Left forelimb (tissue), 1 donor: ENCODE measurements at regions not wholly inside any gene's neighbourhood (a gene's known extent, or its start where the extent isn't known, plus 50 kb on each side); places are given as distances from the start of the nearest gene placed in this dataset.

Source experiments
- DNase-seq: peaks from one replicate; pipeline ENCODE4 v3.0.0-alpha.2; 2018; ENCODE audit warnings: low spot score

DNA sequence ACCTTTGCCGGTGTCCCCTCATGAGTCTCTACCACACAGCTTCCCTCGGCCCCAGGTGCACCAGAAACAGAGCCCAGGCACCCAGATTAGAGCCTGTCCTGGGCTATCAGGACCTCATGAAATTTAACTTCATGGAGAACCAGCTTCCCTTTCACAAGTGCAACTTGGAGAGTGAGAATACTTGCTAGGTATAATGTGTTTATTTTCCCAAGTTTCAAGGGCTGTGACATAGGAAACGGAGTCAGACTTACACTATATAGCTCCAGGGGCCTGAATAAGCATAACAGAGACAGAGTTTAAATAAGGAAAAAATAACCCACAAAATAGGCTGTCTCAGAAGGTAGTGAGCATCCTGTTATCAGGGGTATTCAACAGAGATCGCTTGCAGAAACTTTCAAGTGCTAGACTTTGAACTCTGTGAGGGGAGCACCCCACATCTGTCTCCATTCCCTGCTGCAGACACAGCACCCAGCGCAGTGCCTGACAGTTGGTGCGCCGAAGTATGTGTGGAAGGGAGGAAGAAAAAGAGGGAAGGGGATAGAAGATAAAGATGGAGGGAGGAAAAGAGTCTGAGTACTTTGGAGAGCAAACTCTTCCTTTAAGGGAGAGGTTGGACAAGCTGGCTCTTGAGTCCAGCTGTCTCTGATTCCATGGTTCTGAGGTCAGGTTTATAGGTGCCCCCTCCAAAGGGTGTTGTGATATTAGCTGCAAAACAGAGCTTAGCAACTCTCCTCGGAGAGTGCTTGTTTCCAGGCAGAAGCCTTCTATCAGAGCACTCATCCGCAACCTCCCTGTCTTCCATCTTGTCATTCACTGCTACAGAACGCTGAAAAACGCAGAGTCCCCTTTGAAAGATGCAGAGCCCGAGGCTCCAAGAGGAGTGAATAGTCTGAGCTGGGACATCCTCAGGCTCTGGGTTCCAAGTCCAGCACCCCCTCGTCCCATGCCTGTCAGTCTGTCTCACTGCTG is 84.8 kb downstream of the CPN2 start:
- peak; percentile 63 for DNase-seq

DNA sequence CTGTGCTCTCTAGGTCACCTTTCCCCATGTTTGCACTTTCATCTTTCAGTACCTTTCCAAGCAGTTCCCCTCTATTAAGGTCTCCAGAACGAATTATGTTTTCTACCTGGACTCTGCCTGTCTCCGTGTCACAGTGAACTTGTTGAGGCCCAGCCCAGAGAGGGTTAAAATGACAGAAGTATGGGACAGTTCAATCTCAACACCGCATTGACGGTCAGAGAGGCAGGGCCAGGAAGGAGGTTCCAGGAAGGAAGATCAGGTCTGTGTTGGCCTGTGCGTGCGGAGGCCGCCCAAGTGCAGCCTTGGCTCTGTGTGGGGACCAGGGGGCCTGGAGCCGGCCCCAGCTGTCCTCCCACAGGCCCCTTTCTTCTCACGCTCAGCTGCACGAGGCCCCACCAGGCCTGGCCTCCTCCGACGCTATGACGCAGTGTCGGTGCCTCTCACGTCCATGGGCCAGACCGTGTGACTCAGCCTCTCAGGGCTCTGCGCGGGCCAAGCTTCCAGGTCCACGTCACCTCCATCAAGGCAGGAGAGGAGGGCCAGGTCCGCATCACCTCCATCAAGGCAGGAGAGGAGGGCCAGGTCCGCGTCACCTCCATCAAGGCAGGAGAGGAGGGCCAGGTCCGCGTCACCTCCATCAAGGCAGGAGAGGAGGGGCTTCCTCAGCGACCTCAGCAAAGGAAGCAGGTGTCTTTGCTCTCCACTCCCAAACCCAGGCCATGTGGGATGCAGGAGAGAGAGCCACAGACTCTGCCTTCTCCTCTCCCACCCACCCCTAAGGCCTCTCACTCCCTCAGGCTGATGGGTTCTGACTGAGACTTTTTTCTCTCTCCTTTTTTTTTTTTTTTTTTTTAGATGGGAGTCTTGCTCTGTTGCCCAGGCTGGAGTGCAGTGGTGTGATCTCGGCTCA is 83.1 kb downstream of the CPN2 start:
- DNase-seq: peak; percentile 76

DNA sequence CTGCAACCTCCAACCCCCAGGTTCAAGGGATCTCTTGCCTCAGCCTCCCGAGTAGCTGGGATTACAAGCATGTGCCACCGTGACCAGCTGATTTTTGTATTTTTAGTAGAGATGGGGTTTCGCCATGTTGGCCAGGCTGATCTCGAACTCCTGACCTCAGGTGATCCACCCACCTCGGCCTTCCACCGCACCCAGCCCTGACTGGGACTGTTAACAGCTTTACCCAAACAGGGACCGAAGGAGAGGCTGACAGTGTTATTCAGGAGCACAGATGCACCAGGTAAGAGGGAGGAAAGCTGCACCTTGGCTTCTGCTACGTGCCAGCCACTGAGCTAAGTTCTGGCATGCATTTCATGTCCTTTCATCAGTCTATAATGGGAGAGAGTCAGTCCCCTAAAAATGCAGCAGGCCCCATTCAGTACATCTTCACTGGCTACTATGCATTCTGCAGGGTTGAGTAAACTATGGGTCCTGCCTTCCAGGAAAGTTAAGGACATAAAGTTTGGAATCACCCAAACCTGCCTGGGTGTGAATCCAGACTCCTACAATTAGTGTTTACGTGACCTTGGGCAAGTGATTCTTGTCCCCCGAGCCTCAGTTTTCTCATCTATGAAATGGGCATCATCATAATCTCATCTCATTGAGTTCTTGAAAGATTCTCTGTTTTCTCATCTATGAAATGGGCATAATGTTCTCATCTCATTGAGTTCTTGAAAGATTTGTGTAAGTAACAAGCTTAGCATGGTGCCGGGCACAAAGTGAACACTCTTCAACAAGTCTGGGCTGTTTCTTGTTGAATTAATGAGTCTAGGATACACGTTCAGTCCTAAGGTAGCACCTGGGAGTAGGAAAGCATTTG is 82.2 kb downstream of the CPN2 start:
- DNase-seq: peak; percentile 44

GRCh38 chr3:194269610-194270145 is 81.5 kb downstream of the CPN2 start:
- peak; percentile 86 for DNase-seq

GRCh38 chr3:194270627-194271459 is 80.3 kb downstream of the CPN2 start:
- no peak for DNase-seq

DNA sequence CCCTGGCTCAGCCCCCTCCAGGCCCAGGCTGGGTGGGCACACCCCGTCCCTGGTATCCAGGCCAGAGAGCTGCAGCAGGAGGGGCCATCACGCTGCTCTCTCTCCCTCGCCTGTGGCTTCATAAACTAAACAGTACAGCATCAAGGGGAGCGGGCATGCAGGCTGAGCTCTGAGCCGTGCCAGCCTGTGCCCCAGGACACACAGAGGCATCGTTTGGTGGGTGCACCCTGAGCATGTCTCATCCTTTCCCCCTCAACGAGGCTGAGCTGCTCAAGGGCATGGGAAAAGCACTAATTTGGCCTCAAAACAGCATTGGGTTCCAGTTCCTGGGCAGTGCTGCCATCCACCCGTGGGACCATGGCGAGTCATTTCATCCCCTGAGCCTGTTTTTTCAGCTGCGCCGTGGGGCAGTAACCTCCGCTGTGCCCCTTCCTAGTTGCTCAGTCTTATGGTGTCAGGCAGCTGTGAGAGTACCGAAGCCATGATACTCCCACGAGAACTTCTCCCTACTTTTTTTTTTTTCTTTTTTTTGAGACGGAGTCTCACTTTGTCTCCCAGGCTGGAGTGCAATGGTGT is 79.6 kb downstream of the CPN2 start:
- DNase-seq: peak; percentile 78

GRCh38 chr3:194272221-194272620 is 78.9 kb downstream of the CPN2 start:
- peak; percentile 40 for DNase-seq

DNA sequence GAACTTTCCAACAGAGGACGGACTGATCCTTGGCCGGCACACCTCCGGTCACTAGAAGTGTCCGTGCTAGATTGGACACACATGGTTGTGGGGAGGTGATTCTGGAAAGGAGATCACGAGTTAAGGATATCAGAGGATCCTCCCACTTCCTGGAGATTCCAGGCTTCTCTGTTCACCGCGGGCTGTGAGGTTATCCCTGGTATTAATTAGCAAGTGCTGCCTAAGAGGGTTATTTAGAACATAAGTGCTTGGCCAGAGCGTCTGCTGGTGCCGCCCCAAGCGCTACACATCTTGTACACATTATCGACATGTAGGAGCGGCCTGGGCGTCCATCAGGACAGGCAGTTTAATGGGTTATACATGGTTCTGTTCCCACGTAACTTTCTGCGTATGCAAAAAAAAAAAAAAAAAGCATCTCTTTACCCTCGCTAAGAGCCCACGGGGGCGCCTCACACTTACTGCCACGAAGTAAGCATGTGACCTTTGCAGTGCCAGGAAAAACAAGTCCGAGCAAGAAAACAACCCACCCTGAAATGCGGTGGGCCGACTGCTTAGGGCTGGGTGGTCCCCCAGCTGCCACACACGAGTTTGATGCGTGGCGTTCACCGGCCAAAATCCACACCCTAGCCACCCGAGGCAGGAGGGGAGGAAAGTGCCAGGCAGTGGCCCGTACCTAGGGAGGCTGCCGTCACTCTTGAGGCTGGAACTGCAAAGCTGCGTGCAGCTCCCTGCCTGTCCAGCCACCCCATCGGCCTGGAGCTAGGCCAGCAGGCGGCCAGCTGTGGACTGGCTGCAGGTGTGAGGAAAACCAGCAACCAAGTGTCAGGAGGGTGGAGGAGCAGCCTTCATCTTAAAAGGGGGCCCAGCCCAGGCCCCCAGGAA is 78.0 kb downstream of the CPN2 start:
- peak; percentile 74 for DNase-seq

DNA sequence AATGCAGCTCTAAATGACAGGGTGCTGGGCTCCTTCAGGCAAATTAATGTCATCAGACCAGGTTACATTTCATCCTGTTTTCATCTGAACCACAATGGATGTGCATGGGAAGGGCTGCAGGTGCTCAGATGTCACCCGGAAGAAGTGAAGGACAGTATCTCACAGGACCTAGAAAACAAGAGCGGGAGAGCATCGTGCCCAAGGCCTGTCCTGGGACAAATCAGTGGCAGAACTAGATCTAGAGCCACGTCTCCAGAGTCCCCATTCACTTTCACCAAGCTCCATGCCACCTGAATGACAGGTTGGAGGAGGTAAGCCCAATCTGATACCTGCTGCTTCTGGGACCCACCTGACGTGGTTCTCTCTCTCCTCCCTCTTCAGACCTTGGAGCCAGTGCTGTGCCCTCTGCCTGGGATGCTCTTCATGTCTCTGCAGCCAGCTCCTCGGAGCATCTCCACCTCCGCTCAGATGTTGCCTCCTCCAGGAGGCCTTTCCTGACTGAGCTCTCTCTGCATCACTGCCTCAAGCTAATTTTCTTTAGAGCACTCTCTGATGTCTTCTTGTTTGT is 77.3 kb downstream of the CPN2 start:
- DNase-seq: peak; percentile 58

GRCh38 chr3:194274424-194275085 is 76.6 kb downstream of the CPN2 start:
- peak; percentile 38 for DNase-seq

DNA sequence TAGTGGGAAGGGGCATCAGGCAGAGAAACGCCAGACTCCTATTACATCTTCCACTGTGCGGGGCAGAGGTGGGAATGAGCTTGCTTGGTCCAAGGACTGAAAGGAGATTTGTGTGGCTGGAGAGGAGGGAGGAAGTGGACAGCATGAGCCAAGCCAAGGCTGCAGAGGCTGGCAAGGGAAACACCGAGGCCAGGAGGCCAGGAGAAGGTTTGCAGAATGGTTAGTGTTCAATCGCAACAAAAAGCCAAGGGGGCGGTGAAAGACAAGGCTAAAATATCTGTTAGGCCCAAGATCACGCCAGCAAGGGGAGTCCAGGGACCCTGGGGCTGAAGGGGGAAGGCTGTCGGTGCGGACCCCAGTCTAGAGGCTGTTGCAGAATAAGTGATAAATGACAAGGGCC is 75.8 kb downstream of the CPN2 start:
- peak; percentile 71 for DNase-seq

GRCh38 chr3:194275721-194276120 is 75.4 kb downstream of the CPN2 start:
- DNase-seq: peak; percentile 66

- DNase-seq: no peak
Observed at GRCh38 chr3:194276768-194277103, 74.4 kb downstream of the CPN2 start.

GRCh38 chr3:194277104-194277785 is 73.9 kb downstream of the CPN2 start:
- peak; percentile 89 for DNase-seq

DNA sequence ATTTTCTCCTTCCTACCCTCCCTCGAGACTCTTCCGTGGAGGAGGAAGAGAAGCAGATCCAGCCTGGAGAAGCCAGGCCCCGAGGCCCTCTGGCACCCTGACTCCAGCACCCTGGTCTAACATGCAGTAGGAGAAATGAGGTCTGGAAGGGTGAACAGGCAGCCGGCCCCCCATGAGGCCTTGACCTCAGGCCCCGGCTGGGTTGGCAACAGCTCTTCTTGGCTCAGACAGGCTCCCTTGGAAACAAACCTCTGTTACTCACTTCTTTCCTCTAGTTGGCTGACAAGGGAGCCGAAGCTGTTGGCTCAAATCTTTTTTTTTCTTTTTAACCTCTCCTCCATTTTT is 73.4 kb downstream of the CPN2 start:
- DNase-seq: peak; percentile 84

DNA sequence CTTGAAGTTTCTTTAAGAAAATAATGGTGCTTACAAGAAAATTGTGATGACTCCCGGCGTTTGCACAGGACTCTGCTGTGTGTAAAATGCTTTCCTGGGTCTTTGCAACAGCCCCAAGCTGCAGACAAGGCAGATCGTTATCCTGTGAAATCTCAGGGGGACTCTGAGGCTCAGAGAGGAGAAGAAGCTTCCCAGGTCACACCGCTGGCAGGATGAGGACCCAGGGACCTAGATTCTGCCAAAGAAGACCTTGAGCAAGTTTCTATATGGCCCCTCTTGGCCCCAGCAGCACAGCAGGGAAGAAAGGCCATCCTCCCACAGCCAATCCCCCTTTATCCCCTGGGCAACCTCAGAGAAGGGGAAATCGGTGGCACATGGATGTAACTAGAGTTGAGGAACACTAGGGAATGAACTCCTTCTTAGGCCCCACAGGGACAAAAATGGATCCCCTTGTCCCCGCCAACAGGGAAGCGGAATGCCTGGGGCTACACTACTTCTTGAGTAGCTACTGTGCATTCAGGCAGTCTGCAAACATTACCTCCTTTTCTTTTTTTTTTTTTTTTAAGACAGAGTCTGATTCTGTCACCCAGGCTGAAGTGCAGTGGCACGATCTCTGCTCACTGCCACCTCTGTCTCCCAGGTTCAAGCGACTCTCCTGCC is 72.8 kb downstream of the CPN2 start:
- DNase-seq: peak; percentile 62

DNA sequence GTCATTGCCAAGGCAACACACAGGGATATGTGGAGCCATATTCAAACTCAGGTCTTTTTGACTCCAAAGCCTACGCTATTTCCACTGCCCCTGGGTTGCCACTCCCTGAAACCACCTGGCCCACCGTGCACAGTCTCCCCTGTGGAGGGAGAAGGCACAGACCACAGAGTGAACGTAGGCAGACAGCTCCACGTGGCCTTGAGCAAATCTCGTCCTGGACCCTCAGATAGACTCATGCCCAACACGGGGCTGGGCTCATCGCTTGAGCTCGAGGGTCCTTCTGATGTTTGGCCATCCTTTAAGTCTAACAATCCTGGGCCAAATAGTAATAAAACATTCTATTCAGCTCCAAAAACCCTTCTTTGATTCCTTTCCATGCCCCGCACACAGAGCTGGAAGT is 72.0 kb downstream of the CPN2 start:
- DNase-seq: peak; percentile 61
